ENCODE measurements at regions not wholly inside any gene's neighbourhood (a gene's known extent, or its start where the extent isn't known, plus 50 kb on each side); places are given as distances from the start of the nearest gene placed in this dataset.

- TF ChIP-seq AFF4 (CRISPR knock-in tag; IDR thresholded peaks at IDR 0.05; ENCODE audit: borderline replicate concordance): no peak
- TF ChIP-seq ZNF138 (CRISPR knock-in tag; conservative IDR thresholded peaks at IDR 0.05): no peak
- TF ChIP-seq PREB (CRISPR knock-in tag; IDR thresholded peaks at IDR 0.05; ENCODE audit: borderline replicate concordance): no peak
- no peak for TF ChIP-seq NFE2L1 (CRISPR knock-in tag; IDR thresholded peaks at IDR 0.05)
- no peak for TF ChIP-seq ZNF396 (CRISPR knock-in tag; IDR thresholded peaks at IDR 0.05; ENCODE audit: borderline replicate concordance)
- TF ChIP-seq RELA (CRISPR knock-in tag; IDR thresholded peaks at IDR 0.05; ENCODE audit: borderline replicate concordance): no peak
- TF ChIP-seq PRRX2 (CRISPR knock-in tag; IDR thresholded peaks at IDR 0.05): no peak
- TF ChIP-seq FOXP4 (CRISPR knock-in tag; IDR thresholded peaks at IDR 0.05): no peak
- no peak for TF ChIP-seq ZNF219 (CRISPR knock-in tag; IDR thresholded peaks at IDR 0.05; ENCODE audit: borderline replicate concordance)
These were observed 370.7 kb downstream of the COG6 start (continued) for GRCh38 chr13:40026174-40026585.

GRCh38 chr13:40026741-40027140 is 371.3 kb downstream of the COG6 start:
- POLR2A ChIA-PET: no interaction called here
- DNase-seq (ENCODE audit: low spot score): no peak
- CTCF ChIA-PET: no interaction called here
- no peaks in the 10 kb centered on the region for H3K36me3 Mint-ChIP-seq
- TF ChIP-seq ZMAT4 (CRISPR knock-in tag; IDR thresholded peaks at IDR 0.05) (no peak), ZBTB21 (CRISPR knock-in tag; IDR thresholded peaks at IDR 0.05; ENCODE audit: borderline replicate concordance) (no peak), KAT7 (CRISPR knock-in tag; IDR thresholded peaks at IDR 0.05; ENCODE audit: borderline replicate concordance) (no peak), NR2C2 (CRISPR knock-in tag; IDR thresholded peaks at IDR 0.05) (no peak), HMGXB4 (CRISPR knock-in tag; IDR thresholded peaks at IDR 0.05) (no peak), ZNF263 (CRISPR knock-in tag; IDR thresholded peaks at IDR 0.05; ENCODE audit: low read depth) (no peak), ZNF121 (CRISPR knock-in tag; IDR thresholded peaks at IDR 0.05) (no peak), ATF3 (CRISPR knock-in tag; conservative IDR thresholded peaks at IDR 0.05) (no peak), RELA (CRISPR knock-in tag; IDR thresholded peaks at IDR 0.05; ENCODE audit: borderline replicate concordance) (no peak), EMX1 (CRISPR knock-in tag; IDR thresholded peaks at IDR 0.05) (no peak), ETV6 (CRISPR knock-in tag; IDR thresholded peaks at IDR 0.05) (no peak), NFYB (CRISPR knock-in tag; conservative IDR thresholded peaks at IDR 0.05; ENCODE audit: low read depth) (no peak), ESRRA (CRISPR knock-in tag; IDR thresholded peaks at IDR 0.05; ENCODE audit: borderline replicate concordance) (no peak), TP53 (CRISPR knock-in tag; IDR thresholded peaks at IDR 0.05) (no peak), ZBTB43 (CRISPR knock-in tag; IDR thresholded peaks at IDR 0.05) (no peak), ERG (CRISPR knock-in tag; IDR thresholded peaks at IDR 0.05) (no peak)
- peaks cover 14% of the 10 kb centered on the region for H3K4me1 Mint-ChIP-seq
- ATAC-seq: no peak
- peaks cover 13% of the 10 kb centered on the region for H3K9me3 Mint-ChIP-seq
- no peaks in the 10 kb centered on the region for H3K27me3 Mint-ChIP-seq (ENCODE audit: low read depth)
- H3K27ac Mint-ChIP-seq: no peak overlapping the region
- no peak overlapping the region for H3K4me3 Mint-ChIP-seq
